Cardiac muscle cell (in vitro differentiated cells and primary cell): ENCODE measurements at regions not wholly inside any gene's neighbourhood (a gene's known extent, or its start where the extent isn't known, plus 50 kb on each side); places are given as distances from the start of the nearest gene placed in this dataset.

Experiments
- DNase-seq, 2 donors: peaks; one replicate each; pipeline versions ENCODE4 v3.0.0 to v3.0.0-alpha.2; 2010 to 2017; ENCODE audit warnings: low read depth in 1 of 2, low spot score in 1 of 2
- H3K27ac ChIP-seq: fragments of 200-600 bp; sonication (generic); 2 replicates; pipeline ENCODE4 v1.5.1; 2016
- H3K27me3 ChIP-seq: fragments of 200-600 bp; sonication (generic); 2 replicates; pipeline ENCODE4 v1.6.0; 2016; ENCODE audit warnings: control low read depth
- H3K36me3 ChIP-seq: fragments of 200-600 bp; sonication (generic); 2 replicates; pipeline ENCODE4 v1.5.1; 2016; ENCODE audit warnings: control low read depth
- H3K4me1 ChIP-seq: fragments of 200-600 bp; sonication (generic); 2 replicates; pipeline ENCODE4 v1.8.1; 2017; ENCODE audit warnings: low read depth, mild to moderate bottlenecking, mixed run types
- H3K4me3 ChIP-seq: fragments of 200-600 bp; sonication (generic); 2 replicates; pipeline ENCODE4 v1.5.1; 2016; ENCODE audit warnings: mild to moderate bottlenecking
- H3K9me3 ChIP-seq: fragments of 200-600 bp; sonication (generic); 2 replicates; pipeline ENCODE4 v1.5.1; 2017; ENCODE audit warnings: low read depth, mild to moderate bottlenecking, control low read depth
- CTCF ChIP-seq: IDR thresholded peaks from 2 replicates; pipeline ENCODE4 v1.5.1; 2012; ENCODE audit warnings: low read depth, mild to moderate bottlenecking, low read length

DNA sequence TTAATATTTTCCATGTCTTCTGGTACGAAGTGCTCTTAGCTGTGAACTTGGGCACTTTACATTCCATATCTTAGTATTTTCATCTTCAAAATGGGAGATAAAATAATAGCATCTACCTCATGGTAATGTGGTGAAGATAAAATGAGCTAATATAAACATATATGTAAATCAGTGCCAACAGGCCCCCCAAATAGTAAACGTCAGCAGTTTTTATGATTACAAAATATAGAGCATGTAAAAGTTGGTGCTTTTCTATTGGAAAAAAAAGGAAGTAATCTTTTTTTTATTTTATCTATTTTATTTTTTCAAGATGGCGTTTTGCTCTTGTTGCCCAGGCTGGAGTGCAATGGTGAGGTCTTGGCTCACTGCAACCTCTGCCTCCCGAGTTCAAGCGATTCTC, 291.1 kb upstream of the PRDM9 start:
- no peaks in the 10 kb centered on the region for H3K9me3 ChIP-seq

DNA sequence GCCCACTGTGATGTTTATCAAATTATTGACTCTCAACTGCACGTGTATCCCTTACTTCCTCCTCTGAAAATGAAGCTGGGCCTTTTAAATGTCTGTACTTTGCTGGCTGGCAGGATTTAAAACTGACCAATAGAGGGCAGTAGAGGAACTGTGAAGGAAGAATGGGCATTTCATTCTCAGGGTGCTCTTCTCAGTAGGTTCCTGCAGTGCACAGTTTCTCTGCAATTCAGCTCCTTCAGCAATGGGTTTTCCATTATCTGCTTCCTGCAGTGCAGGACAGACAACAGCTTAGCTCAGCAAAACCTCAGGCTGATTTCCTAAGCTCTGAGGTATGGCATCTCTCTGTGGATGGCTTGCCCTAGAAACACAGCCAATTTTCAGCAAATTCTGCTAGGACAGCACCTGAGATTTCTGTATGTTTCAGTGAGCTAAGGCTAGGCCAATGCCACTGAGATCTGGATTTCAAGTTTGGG, 298.4 kb upstream of the PRDM9 start:
- H3K4me3 ChIP-seq = no peak overlapping the region
- DNase-seq = peak; percentile 57 to 71
- no peaks in the 10 kb centered on the region for H3K4me1 ChIP-seq
- H3K27me3 ChIP-seq = no peaks in the 10 kb centered on the region
- no peaks in the 10 kb centered on the region for H3K9me3 ChIP-seq
- no peak overlapping the region for H3K27ac ChIP-seq
- peak; percentile 59 for TF ChIP-seq CTCF
- H3K36me3 ChIP-seq = no peaks in the 10 kb centered on the region

More for the DNA sequence above, 291.1 kb upstream of the PRDM9 start:
- Histone ChIP-seq H3K27me3 (no peaks in the 10 kb centered on the region), H3K27ac (no peak overlapping the region), H3K36me3 (no peaks in the 10 kb centered on the region), H3K4me1 (no peaks in the 10 kb centered on the region), H3K4me3 (no peak overlapping the region)
- TF ChIP-seq CTCF = no peak
- DNase-seq = no peak

- Histone ChIP-seq H3K9me3 (no peaks in the 10 kb centered on the region), H3K4me3 (no peak overlapping the region), H3K36me3 (no peaks in the 10 kb centered on the region), H3K27me3 (no peaks in the 10 kb centered on the region), H3K4me1 (no peaks in the 10 kb centered on the region), H3K27ac (no peak overlapping the region)
- no peak for TF ChIP-seq CTCF
- no peak for DNase-seq
Measured at GRCh38 chr5:23204111-23204510, 303.3 kb upstream of the PRDM9 start.

GRCh38 chr5:23169660-23170416, 316.7 kb upstream of the CDH12 start:
- Histone ChIP-seq H3K27me3 (no peaks in the 10 kb centered on the region), H3K9me3 (no peaks in the 10 kb centered on the region), H3K4me1 (no peaks in the 10 kb centered on the region), H3K4me3 (no peak overlapping the region), H3K27ac (no peak overlapping the region), H3K36me3 (no peaks in the 10 kb centered on the region)
- DNase-seq = no peak
- no peak for TF ChIP-seq CTCF

DNA sequence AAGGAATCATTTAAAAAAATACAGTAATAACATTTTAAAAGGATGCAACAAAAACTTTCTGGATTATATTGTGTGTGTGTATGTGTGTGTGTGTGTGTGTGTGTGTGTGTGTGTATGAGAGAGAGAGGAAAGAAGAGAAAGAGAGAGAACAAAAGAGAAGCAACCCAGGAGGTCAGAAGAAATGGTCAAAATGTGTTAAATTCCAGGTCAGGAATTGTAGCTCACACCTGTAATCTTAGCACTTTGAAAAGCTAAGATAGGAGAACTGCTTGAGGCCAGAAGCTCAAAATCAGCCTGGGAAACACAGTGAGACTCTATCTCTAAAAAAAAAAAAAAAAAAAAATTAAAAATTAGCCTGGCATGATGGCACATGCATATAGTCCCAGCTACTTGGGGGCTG, 311.8 kb upstream of the CDH12 start:
- Histone ChIP-seq H3K27ac (no peak overlapping the region), H3K4me1 (no peaks in the 10 kb centered on the region), H3K36me3 (no peaks in the 10 kb centered on the region), H3K27me3 (no peaks in the 10 kb centered on the region), H3K9me3 (no peaks in the 10 kb centered on the region), H3K4me3 (no peak overlapping the region)
- DNase-seq = no peak
- no peak for TF ChIP-seq CTCF
